ENCODE measurements at regions not wholly inside any gene's neighbourhood (a gene's known extent, or its start where the extent isn't known, plus 50 kb on each side); places are given as distances from the start of the nearest gene placed in this dataset.

- Histone ChIP-seq H3K27me3 (ENCODE audit: control insufficient read depth, insufficient read depth, low read length) (no peaks in the 10 kb centered on the region), H3K9me3 (ENCODE audit: control insufficient read depth, insufficient read depth, low read length) (no peaks in the 10 kb centered on the region), H3K4me3 (ENCODE audit: low read length) (no peak overlapping the region), H3K36me3 (ENCODE audit: control insufficient read depth, insufficient read depth, low read length) (no peaks in the 10 kb centered on the region), H3K4me1 (ENCODE audit: control insufficient read depth, insufficient read depth, low read length) (no peaks in the 10 kb centered on the region), H3K27ac (ENCODE audit: low read length) (no peak overlapping the region)
- Mint-ChIP-seq H3K9me3 (peaks cover 2 to 3% of the 10 kb centered on the region in 2 donors), H3K27ac (no peak overlapping the region), H3K27me3 (ENCODE audit: low read depth in 2 of 2) (no peaks in the 10 kb centered on the region), H3K4me3 (no peak overlapping the region), H3K4me1 (peaks cover 0 to 5% of the 10 kb centered on the region in 2 donors), H3K36me3 (no peaks in the 10 kb centered on the region)
- DNase-seq, result no peak
- no CpG with 5 or more reads among the region's 1 CpG for WGBS (ENCODE audit: insufficient coverage)
- intact Hi-C loops (cut with micrococcal nuclease), result no loop called here
- no peak for TF ChIP-seq CTCF (IDR thresholded peaks at IDR 0.05)
- ATAC-seq, result no peak
Observed at GRCh38 chr14:85412756-85413155, 117.2 kb upstream of the FLRT2 start.

DNA sequence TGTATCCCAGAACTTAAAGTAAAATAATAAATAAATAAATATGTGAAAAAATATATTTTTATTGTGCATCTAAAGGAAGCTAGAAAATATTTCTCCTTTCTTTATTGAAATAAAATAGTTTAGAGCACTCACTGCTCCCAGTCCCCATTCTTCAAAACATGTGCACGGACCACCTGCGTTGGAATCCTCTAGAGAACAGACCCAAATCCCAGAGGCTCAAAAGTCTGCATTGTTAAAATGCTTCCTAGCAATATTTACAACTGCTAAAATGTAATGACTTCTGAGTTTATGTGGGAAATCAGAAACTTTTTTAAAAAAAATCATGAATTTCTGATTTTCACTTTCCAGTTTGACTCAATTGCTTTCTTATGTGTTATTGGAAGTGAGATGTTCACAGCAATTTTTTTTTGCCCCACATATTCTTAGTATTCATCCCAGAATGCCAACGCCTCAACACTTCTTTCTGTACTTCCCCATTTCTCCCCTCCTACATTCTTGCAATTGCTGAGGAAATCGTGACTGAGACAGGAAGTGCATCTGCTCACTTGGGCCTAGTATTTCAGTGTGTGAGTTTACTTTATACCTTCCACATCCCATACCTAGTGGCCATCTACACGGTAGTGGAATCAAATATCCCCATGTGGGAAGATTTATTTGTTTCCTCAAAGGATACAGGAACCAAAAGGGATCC lies 116.0 kb upstream of the FLRT2 start:
- intact Hi-C loops (cut with micrococcal nuclease), result no loop called here
- no peak for ATAC-seq
- Histone ChIP-seq H3K36me3 (ENCODE audit: control insufficient read depth, insufficient read depth, low read length) (no peaks in the 10 kb centered on the region), H3K9me3 (ENCODE audit: control insufficient read depth, insufficient read depth, low read length) (no peaks in the 10 kb centered on the region), H3K27me3 (ENCODE audit: control insufficient read depth, insufficient read depth, low read length) (no peaks in the 10 kb centered on the region), H3K27ac (ENCODE audit: low read length) (no peak overlapping the region), H3K4me3 (ENCODE audit: low read length) (no peak overlapping the region), H3K4me1 (ENCODE audit: control insufficient read depth, insufficient read depth, low read length) (no peaks in the 10 kb centered on the region)
- no peak for TF ChIP-seq CTCF (IDR thresholded peaks at IDR 0.05)
- 50% methylated on average over 3 of the region's 5 CpGs for WGBS (ENCODE audit: insufficient coverage)
- Mint-ChIP-seq H3K36me3 (no peaks in the 10 kb centered on the region), H3K9me3 (peaks cover 2 to 3% of the 10 kb centered on the region in 2 donors), H3K27me3 (ENCODE audit: low read depth in 2 of 2) (no peaks in the 10 kb centered on the region), H3K4me1 (peaks cover 0 to 5% of the 10 kb centered on the region in 2 donors), H3K4me3 (no peak overlapping the region), H3K27ac (no peak overlapping the region)
- DNase-seq, result no peak

- peaks cover 0 to 5% of the 10 kb centered on the region in 2 donors for H3K4me1 Mint-ChIP-seq
- intact Hi-C loops (cut with micrococcal nuclease), result no loop called here
- H3K4me3 ChIP-seq (ENCODE audit: low read length), result no peak overlapping the region
- no peaks in the 10 kb centered on the region for H3K4me1 ChIP-seq (ENCODE audit: control insufficient read depth, insufficient read depth, low read length)
- no peaks in the 10 kb centered on the region for H3K9me3 ChIP-seq (ENCODE audit: control insufficient read depth, insufficient read depth, low read length)
- DNase-seq (no peak), ATAC-seq (no peak)
- no peaks in the 10 kb centered on the region for H3K27me3 Mint-ChIP-seq (ENCODE audit: low read depth in 2 of 2)
- H3K27me3 ChIP-seq (ENCODE audit: control insufficient read depth, insufficient read depth, low read length), result no peaks in the 10 kb centered on the region
- no peaks in the 10 kb centered on the region for H3K36me3 ChIP-seq (ENCODE audit: control insufficient read depth, insufficient read depth, low read length)
- H3K9me3 Mint-ChIP-seq, result peaks cover 2 to 3% of the 10 kb centered on the region in 2 donors
- H3K27ac ChIP-seq (ENCODE audit: low read length), result no peak overlapping the region
- no peak for TF ChIP-seq CTCF (IDR thresholded peaks at IDR 0.05)
- no peak overlapping the region for H3K27ac Mint-ChIP-seq
- WGBS (ENCODE audit: insufficient coverage), result 87% methylated on average over 13 of the region's 13 CpGs
- no peaks in the 10 kb centered on the region for H3K36me3 Mint-ChIP-seq
- H3K4me3 Mint-ChIP-seq, result no peak overlapping the region
Observed at GRCh38 chr14:85415015-85415712, 114.8 kb upstream of the FLRT2 start.

Data from natural killer cell (primary cell).